ENCODE measurements at regions not wholly inside any gene's neighbourhood (a gene's known extent, or its start where the extent isn't known, plus 50 kb on each side); places are given as distances from the start of the nearest gene placed in this dataset.

DNA sequence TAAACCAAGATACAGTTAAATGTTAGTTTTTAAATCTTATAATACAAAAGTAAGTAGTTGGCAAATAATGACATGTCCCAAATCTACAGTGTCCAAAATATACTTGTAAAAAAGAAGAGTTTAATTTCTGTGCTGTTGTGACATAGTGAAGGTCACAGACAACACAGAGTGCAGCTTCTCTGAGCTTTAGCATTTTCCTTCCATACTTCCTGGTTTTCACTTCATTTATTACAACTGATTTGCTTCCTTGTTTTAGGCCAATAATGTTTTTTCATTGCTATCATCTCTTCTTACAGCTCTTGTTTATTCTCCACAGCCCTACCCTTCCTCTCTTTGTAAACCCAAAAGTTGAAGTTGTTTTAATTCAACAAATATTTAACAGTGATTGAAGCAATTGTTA, 132.4 kb upstream of the TET2 start:
- TF ChIP-seq, protein P1, sequence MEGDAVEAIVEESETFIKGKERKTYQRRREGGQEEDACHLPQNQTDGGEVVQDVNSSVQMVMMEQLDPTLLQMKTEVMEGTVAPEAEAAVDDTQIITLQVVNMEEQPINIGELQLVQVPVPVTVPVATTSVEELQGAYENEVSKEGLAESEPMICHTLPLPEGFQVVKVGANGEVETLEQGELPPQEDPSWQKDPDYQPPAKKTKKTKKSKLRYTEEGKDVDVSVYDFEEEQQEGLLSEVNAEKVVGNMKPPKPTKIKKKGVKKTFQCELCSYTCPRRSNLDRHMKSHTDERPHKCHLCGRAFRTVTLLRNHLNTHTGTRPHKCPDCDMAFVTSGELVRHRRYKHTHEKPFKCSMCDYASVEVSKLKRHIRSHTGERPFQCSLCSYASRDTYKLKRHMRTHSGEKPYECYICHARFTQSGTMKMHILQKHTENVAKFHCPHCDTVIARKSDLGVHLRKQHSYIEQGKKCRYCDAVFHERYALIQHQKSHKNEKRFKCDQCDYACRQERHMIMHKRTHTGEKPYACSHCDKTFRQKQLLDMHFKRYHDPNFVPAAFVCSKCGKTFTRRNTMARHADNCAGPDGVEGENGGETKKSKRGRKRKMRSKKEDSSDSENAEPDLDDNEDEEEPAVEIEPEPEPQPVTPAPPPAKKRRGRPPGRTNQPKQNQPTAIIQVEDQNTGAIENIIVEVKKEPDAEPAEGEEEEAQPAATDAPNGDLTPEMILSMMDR (IDR thresholded peaks at IDR 0.05) = no peak
- no peak for TF ChIP-seq POLR2A (IDR thresholded peaks at IDR 0.05)
